MM.1S (cell line): ENCODE measurements at regions not wholly inside any gene's neighbourhood (a gene's known extent, or its start where the extent isn't known, plus 50 kb on each side); places are given as distances from the start of the nearest gene placed in this dataset.
"Not testable (repeated sequence)": the region's sequence is repeated elsewhere in the genome, so short reads cannot be mapped to it uniquely, and the experiment has no call there.

Experiments
- DNase-seq: peaks from one replicate; pipeline ENCODE4 v3.0.0-alpha.2; 2015
- H2AFZ ChIP-seq: fragments of 300-600 bp; sonication (generic); 2 replicates; pipeline ENCODE4 v1.6.0; 2016; ENCODE audit warnings: antibody characterized with exemption, low read length
- H3F3A ChIP-seq: fragments of 300-600 bp; sonication (generic); 2 replicates; pipeline ENCODE4 v1.6.1; 2016; ENCODE audit warnings: mild to moderate bottlenecking, antibody characterized with exemption, low read length, moderate library complexity, mixed read lengths; ENCODE audit not compliant: insufficient read depth
- H3K27ac ChIP-seq: fragments of 300-600 bp; sonication (generic); 2 replicates; pipeline ENCODE4 v1.5.1; 2016; ENCODE audit warnings: mild to moderate bottlenecking, low read length
- H3K27me3 ChIP-seq: fragments of 300-600 bp; sonication (generic); replicated peaks from 2 replicates; pipeline ENCODE4 v1.6.0; 2016; ENCODE audit warnings: low read length; ENCODE audit not compliant: insufficient read depth
- H3K36me3 ChIP-seq: fragments of 300-600 bp; sonication (generic); replicated peaks from 2 replicates; pipeline ENCODE4 v1.6.1; 2016; ENCODE audit warnings: mild to moderate bottlenecking, low read length, mixed read lengths; ENCODE audit not compliant: insufficient read depth
- H3K4me1 ChIP-seq: fragments of 300-600 bp; sonication (generic); 2 replicates; pipeline ENCODE4 v1.6.1; 2016; ENCODE audit warnings: low read length, mixed read lengths
- H3K4me2 ChIP-seq: fragments of 300-600 bp; sonication (generic); 2 replicates; pipeline ENCODE4 v1.6.0; 2016; ENCODE audit warnings: low read depth, low read length
- H3K4me3 ChIP-seq: fragments of 300-600 bp; sonication (generic); 2 replicates; pipeline ENCODE4 v1.5.1; 2016; ENCODE audit warnings: low read length, mixed read lengths
- H3K79me2 ChIP-seq: fragments of 300-600 bp; sonication (generic); 2 replicates; pipeline ENCODE4 v1.6.1; 2016; ENCODE audit warnings: mixed run types, low read length, mixed read lengths
- H3K9ac ChIP-seq: fragments of 300-600 bp; sonication (generic); 2 replicates; pipeline ENCODE4 v1.6.1; 2016; ENCODE audit warnings: low read length, mixed read lengths
- H3K9me2 ChIP-seq: fragments of 300-600 bp; sonication (generic); replicated peaks from 2 replicates; pipeline ENCODE4 v1.6.1; 2016; ENCODE audit warnings: mild to moderate bottlenecking, low read length, mixed read lengths; ENCODE audit not compliant: insufficient read depth
- H3K9me3 ChIP-seq: fragments of 300-600 bp; sonication (generic); replicated peaks from 2 replicates; pipeline ENCODE4 v1.6.1; 2016; ENCODE audit warnings: mild to moderate bottlenecking, low read length, mixed read lengths; ENCODE audit not compliant: insufficient read depth
- H4K20me1 ChIP-seq: fragments of 300-600 bp; sonication (generic); 2 replicates; pipeline ENCODE4 v1.6.1; 2016; ENCODE audit warnings: mild to moderate bottlenecking, low read length, moderate library complexity, mixed read lengths; ENCODE audit not compliant: insufficient read depth
- EZH2 ChIP-seq: fragments of 300-600 bp; sonication (generic); optimal IDR thresholded peaks from 2 replicates; pipeline ENCODE3; 2017; ENCODE audit warnings: low read depth, mild to moderate bottlenecking, antibody characterized with exemption, low read length, mixed read lengths
- EZH2phosphoT487 ChIP-seq: fragments of 300-600 bp; sonication (generic); IDR thresholded peaks from 2 replicates; pipeline ENCODE4 v1.6.1; 2018; ENCODE audit warnings: antibody characterized with exemption, low read length
- TF ChIP-seq, protein P1 (sequence below): fragments of 300-600 bp; sonication (generic); IDR thresholded peaks from 2 replicates; pipeline ENCODE4 v1.5.1; 2016; ENCODE audit warnings: antibody characterized with exemption, low read length, mixed read lengths

DNA sequence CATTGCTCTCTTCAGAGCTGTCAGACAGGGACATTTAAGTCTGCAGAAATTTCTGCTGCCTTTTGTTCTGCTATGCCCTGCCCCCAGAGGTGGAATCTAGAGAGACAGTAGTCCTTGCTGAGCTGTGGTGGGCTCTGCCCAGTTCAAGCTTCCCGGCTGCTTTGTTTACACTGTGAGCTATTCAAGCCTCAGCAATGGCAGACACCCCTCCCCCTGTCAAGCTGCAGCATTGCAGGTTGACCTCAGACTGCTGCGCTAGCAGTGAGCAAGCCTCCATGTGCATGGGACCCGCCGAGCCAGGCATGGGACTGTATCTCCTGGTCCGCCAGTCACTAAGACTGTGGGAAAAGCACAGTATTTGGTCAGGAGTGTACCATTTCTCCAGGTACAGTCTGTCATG lies 53.6 kb upstream of the MAPK10 start:
- DNase-seq: not testable (repeated sequence)

DNA sequence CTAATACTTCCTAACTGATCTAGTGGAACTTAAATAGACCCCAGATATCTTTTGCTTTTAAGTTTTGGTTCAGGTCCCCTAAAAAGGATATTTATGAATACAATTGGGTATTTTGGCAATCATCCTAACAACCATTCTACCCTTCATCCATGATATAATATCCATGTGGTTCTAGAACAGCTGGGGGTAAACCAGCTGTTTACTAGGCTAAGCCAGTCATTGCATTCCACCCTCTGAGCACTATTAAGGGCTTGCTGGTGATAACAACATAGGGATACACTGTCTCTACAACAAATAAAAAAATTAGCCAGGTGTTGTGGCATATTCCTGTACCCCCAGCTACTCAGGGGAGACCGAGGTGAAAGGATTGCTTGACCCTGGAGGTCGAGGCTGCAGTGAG lies 54.8 kb upstream of the MAPK10 start:
- Histone ChIP-seq H3K4me3 (no peak overlapping the region), H3K79me2 (no peaks in the 10 kb centered on the region), H3K4me1 (no peaks in the 10 kb centered on the region), H3K27me3 (no peaks in the 10 kb centered on the region), H2AFZ (no peak overlapping the region), H3K36me3 (no peaks in the 10 kb centered on the region), H3K9me3 (no peaks in the 10 kb centered on the region), H3K9ac (no peak overlapping the region), H3K4me2 (no peak overlapping the region), H3F3A (no peaks in the 10 kb centered on the region), H3K27ac (no peak overlapping the region), H4K20me1 (no peaks in the 10 kb centered on the region), H3K9me2 (no peaks in the 10 kb centered on the region)
- no peak for TF ChIP-seq EZH2phosphoT487
- TF ChIP-seq EZH2: no peak
- TF ChIP-seq, protein P1, sequence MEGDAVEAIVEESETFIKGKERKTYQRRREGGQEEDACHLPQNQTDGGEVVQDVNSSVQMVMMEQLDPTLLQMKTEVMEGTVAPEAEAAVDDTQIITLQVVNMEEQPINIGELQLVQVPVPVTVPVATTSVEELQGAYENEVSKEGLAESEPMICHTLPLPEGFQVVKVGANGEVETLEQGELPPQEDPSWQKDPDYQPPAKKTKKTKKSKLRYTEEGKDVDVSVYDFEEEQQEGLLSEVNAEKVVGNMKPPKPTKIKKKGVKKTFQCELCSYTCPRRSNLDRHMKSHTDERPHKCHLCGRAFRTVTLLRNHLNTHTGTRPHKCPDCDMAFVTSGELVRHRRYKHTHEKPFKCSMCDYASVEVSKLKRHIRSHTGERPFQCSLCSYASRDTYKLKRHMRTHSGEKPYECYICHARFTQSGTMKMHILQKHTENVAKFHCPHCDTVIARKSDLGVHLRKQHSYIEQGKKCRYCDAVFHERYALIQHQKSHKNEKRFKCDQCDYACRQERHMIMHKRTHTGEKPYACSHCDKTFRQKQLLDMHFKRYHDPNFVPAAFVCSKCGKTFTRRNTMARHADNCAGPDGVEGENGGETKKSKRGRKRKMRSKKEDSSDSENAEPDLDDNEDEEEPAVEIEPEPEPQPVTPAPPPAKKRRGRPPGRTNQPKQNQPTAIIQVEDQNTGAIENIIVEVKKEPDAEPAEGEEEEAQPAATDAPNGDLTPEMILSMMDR: no peak
- no peak for DNase-seq

More for the DNA sequence above, 53.6 kb upstream of the MAPK10 start:
- not testable (repeated sequence) for H3K27ac ChIP-seq, H4K20me1 ChIP-seq, H3K9me2 ChIP-seq, H3K36me3 ChIP-seq, H3K4me3 ChIP-seq, H2AFZ ChIP-seq, H3K4me2 ChIP-seq, H3K4me1 ChIP-seq, H3K9ac ChIP-seq, H3F3A ChIP-seq, H3K27me3 ChIP-seq, H3K9me3 ChIP-seq, H3K79me2 ChIP-seq

DNA sequence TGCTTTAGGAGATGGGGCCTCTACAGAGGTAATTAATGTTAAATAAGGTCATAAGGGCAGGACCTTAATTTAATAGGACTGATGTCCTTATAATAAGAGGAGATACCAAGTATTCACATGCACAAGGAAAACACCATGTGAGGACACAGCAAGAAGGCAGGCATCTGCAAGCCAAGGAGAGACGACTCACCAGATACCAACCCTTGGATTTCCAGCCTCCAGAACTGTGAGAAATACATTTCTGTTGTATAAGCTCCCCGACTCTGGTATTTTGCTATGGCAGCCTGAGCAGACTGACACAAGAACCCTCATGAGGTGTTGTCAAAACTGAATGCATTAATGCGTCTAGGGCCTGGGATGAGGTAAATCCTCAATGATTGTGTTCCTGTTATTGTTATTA lies 56.2 kb upstream of the MAPK10 start:
- no peaks in the 10 kb centered on the region for H3K27me3 ChIP-seq
- no peaks in the 10 kb centered on the region for H3K9me2 ChIP-seq
- no peaks in the 10 kb centered on the region for H3F3A ChIP-seq
- no peak overlapping the region for H3K27ac ChIP-seq
- no peak overlapping the region for H3K4me3 ChIP-seq
- H3K4me2 ChIP-seq: no peak overlapping the region
- no peak overlapping the region for H2AFZ ChIP-seq
- H3K4me1 ChIP-seq: no peaks in the 10 kb centered on the region
- H3K9ac ChIP-seq: no peak overlapping the region
- no peaks in the 10 kb centered on the region for H3K9me3 ChIP-seq
- H4K20me1 ChIP-seq: no peaks in the 10 kb centered on the region
- no peaks in the 10 kb centered on the region for H3K36me3 ChIP-seq
- TF ChIP-seq EZH2phosphoT487 (no peak), EZH2 (no peak)
- TF ChIP-seq, protein P1: no peak
- no peaks in the 10 kb centered on the region for H3K79me2 ChIP-seq
- DNase-seq: no peak

DNA sequence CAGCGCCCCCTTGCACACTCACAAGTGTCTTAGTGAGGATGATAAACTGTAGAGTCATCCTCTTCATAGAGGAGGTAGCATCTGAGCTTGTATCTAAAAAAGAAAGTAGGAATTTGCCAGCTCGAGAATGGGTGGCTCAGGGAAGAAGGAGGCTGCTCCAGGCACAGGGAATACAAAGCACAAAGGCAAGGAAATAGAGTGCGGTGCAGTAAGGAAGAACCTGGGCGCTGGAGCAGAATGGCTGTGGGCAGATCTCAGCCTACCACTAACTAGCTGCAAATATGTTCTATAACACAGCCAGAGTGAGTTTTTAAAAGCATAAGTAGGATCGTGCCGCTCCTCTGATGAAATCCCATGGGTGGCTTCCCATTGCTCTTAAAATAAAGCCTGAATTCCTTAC lies 61.6 kb upstream of the MAPK10 start:
- TF ChIP-seq, protein P1: no peak
- no peak for TF ChIP-seq EZH2
- Histone ChIP-seq H2AFZ (no peak overlapping the region), H3K4me3 (no peak overlapping the region), H3K36me3 (no peaks in the 10 kb centered on the region), H3K4me1 (no peaks in the 10 kb centered on the region), H3K9me3 (no peaks in the 10 kb centered on the region), H3K79me2 (no peaks in the 10 kb centered on the region), H3K9ac (no peak overlapping the region), H4K20me1 (no peaks in the 10 kb centered on the region), H3K27me3 (no peaks in the 10 kb centered on the region), H3K9me2 (no peaks in the 10 kb centered on the region), H3F3A (no peaks in the 10 kb centered on the region), H3K4me2 (no peak overlapping the region), H3K27ac (no peak overlapping the region)
- no peak for DNase-seq
